NCI-H510A (cell line): ENCODE measurements at regions not wholly inside any gene's neighbourhood (a gene's known extent, or its start where the extent isn't known, plus 50 kb on each side); places are given as distances from the start of the nearest gene placed in this dataset.

ENCODE experiments used
- DNase-seq: peaks from one replicate; lab custom pipeline; 2025; lab: John Stamatoyannopoulos, UW

- no peak for DNase-seq
Observed at GRCh38 chr6:101296169-101296960, 97.1 kb upstream of the GRIK2 start.

GRCh38 chr6:101302593-101302992 lies 90.9 kb upstream of the GRIK2 start:
- DNase-seq: no peak

GRCh38 chr6:101303495-101303894 lies 90.0 kb upstream of the GRIK2 start:
- no peak for DNase-seq

GRCh38 chr6:101312652-101313051 lies 80.9 kb upstream of the GRIK2 start:
- no peak for DNase-seq

- no peak for DNase-seq
Observed at GRCh38 chr6:101322921-101323320, 70.6 kb upstream of the GRIK2 start.

- DNase-seq: no peak
Observed at GRCh38 chr6:101326411-101326810, 67.1 kb upstream of the GRIK2 start.

- DNase-seq: no peak
Observed at GRCh38 chr6:101341926-101342325, 51.6 kb upstream of the GRIK2 start.
